ENCODE measurements at regions not wholly inside any gene's neighbourhood (a gene's known extent, or its start where the extent isn't known, plus 50 kb on each side); places are given as distances from the start of the nearest gene placed in this dataset.

- Histone ChIP-seq H3K27ac (ENCODE audit: control insufficient read depth, insufficient read depth, low read length) (no peak overlapping the region), H3K27me3 (ENCODE audit: control insufficient read depth, extremely low read depth, insufficient read depth, low read length) (no peaks in the 10 kb centered on the region), H3K36me3 (ENCODE audit: control insufficient read depth in 2 of 2, extremely low read depth in 1 of 2, insufficient read depth in 2 of 2, low read length in 2 of 2) (no peaks in the 10 kb centered on the region), H3K9ac (ENCODE audit: control insufficient read depth, extremely low read depth, insufficient read depth, low read length) (no peak overlapping the region), H3K9me1 (ENCODE audit: control insufficient read depth, extremely low read depth, insufficient read depth, low read length) (no peaks in the 10 kb centered on the region), H3K9me3 (ENCODE audit: control insufficient read depth, low read depth, low read length) (no peaks in the 10 kb centered on the region), H3K4me2 (ENCODE audit: control insufficient read depth, extremely low read depth, insufficient read depth, low read depth, low read length) (no peak overlapping the region), H4K20me1 (ENCODE audit: control insufficient read depth, extremely low read depth, insufficient read depth, low read length) (no peaks in the 10 kb centered on the region), H2AFZ (ENCODE audit: control insufficient read depth, low read length) (no peak overlapping the region), H3K79me2 (ENCODE audit: control insufficient read depth, insufficient read depth, low read length) (no peaks in the 10 kb centered on the region), H3K4me1 (ENCODE audit: control insufficient read depth, extremely low read depth, insufficient read depth, low read length) (no peaks in the 10 kb centered on the region), H3K4me3 (ENCODE audit: control insufficient read depth in 2 of 3, extremely low read depth in 1 of 3, insufficient read depth in 2 of 3, low read depth in 1 of 3, low read length in 3 of 3) (no peak overlapping the region)
- dilution Hi-C loops (cut with MboI; ENCODE audit: extremely low pct_ligation_motif_present, low sequenced_read_pairs), result no loop called here
- no peak for TF ChIP-seq EZH2 (IDR thresholded peaks at IDR 0.05; ENCODE audit: low read length)
- no peak for TF ChIP-seq CTCF (optimal IDR thresholded peaks at IDR 0.05 in 1 of 3, IDR thresholded peaks at IDR 0.05 in 1 of 3, conservative IDR thresholded peaks at IDR 0.05 in 1 of 3; ENCODE audit: extremely low read depth in 1 of 3, insufficient read depth in 2 of 3, low read length in 3 of 3)
- DNase-seq (ENCODE audit: low read depth, low spot score), result no peak
- FAIRE-seq, result no peak
Observed at GRCh38 chr1:102318104-102318806, 321.5 kb upstream of the OLFM3 start.

GRCh38 chr1:102315096-102315495, 318.4 kb upstream of the OLFM3 start:
- DNase-seq (ENCODE audit: low read depth, low spot score) (no peak), FAIRE-seq (no peak)
- no peak overlapping the region for H2AFZ ChIP-seq (ENCODE audit: control insufficient read depth, low read length)
- H3K79me2 ChIP-seq (ENCODE audit: control insufficient read depth, insufficient read depth, low read length), result no peaks in the 10 kb centered on the region
- no peaks in the 10 kb centered on the region for H3K27me3 ChIP-seq (ENCODE audit: control insufficient read depth, extremely low read depth, insufficient read depth, low read length)
- TF ChIP-seq EZH2 (IDR thresholded peaks at IDR 0.05; ENCODE audit: low read length) (no peak), CTCF (optimal IDR thresholded peaks at IDR 0.05 in 1 of 3, IDR thresholded peaks at IDR 0.05 in 1 of 3, conservative IDR thresholded peaks at IDR 0.05 in 1 of 3; ENCODE audit: extremely low read depth in 1 of 3, insufficient read depth in 2 of 3, low read length in 3 of 3) (no peak)
- no peaks in the 10 kb centered on the region for H4K20me1 ChIP-seq (ENCODE audit: control insufficient read depth, extremely low read depth, insufficient read depth, low read length)
- no peaks in the 10 kb centered on the region for H3K36me3 ChIP-seq (ENCODE audit: control insufficient read depth in 2 of 2, extremely low read depth in 1 of 2, insufficient read depth in 2 of 2, low read length in 2 of 2)
- dilution Hi-C loops (cut with MboI; ENCODE audit: extremely low pct_ligation_motif_present, low sequenced_read_pairs), result no loop called here
- no peaks in the 10 kb centered on the region for H3K9me1 ChIP-seq (ENCODE audit: control insufficient read depth, extremely low read depth, insufficient read depth, low read length)
- no peaks in the 10 kb centered on the region for H3K9me3 ChIP-seq (ENCODE audit: control insufficient read depth, low read depth, low read length)
- H3K27ac ChIP-seq (ENCODE audit: control insufficient read depth, insufficient read depth, low read length), result no peak overlapping the region
- no peak overlapping the region for H3K4me2 ChIP-seq (ENCODE audit: control insufficient read depth, extremely low read depth, insufficient read depth, low read depth, low read length)
- H3K9ac ChIP-seq (ENCODE audit: control insufficient read depth, extremely low read depth, insufficient read depth, low read length), result no peak overlapping the region
- H3K4me3 ChIP-seq (ENCODE audit: control insufficient read depth in 2 of 3, extremely low read depth in 1 of 3, insufficient read depth in 2 of 3, low read depth in 1 of 3, low read length in 3 of 3), result no peak overlapping the region
- no peaks in the 10 kb centered on the region for H3K4me1 ChIP-seq (ENCODE audit: control insufficient read depth, extremely low read depth, insufficient read depth, low read length)

Data from keratinocyte (primary cell).